ENCODE measurements at regions not wholly inside any gene's neighbourhood (a gene's known extent, or its start where the extent isn't known, plus 50 kb on each side); places are given as distances from the start of the nearest gene placed in this dataset.

GRCh38 chr11:8767466-8768142 is 85.0 kb downstream of the RPL27A start:
- TF ChIP-seq POLR2AphosphoS5 (IDR thresholded peaks at IDR 0.05; ENCODE audit: low read depth, low read length), result no peak
- no peak for TF ChIP-seq FOXP2 (optimal IDR thresholded peaks at IDR 0.05; ENCODE audit: borderline replicate concordance, extremely low read depth, extremely low read length, insufficient read depth)
